OCI-LY3 (cell line): ENCODE measurements at regions not wholly inside any gene's neighbourhood (a gene's known extent, or its start where the extent isn't known, plus 50 kb on each side); places are given as distances from the start of the nearest gene placed in this dataset.
"Not testable (repeated sequence)": the region's sequence is repeated elsewhere in the genome, so short reads cannot be mapped to it uniquely, and the experiment has no call there.

Source experiments
- H2AFZ ChIP-seq: fragments of 200-600, 300-600 bp; shearing (Covaris generic); 2 replicates; pipeline ENCODE4 v1.6.0; 2014; ENCODE audit warnings: antibody characterized with exemption, low read depth, low read length
- H3K27ac ChIP-seq: fragments of 200-600, 300-600 bp; sonication (generic); 2 replicates; pipeline ENCODE4 v1.5.1; 2014; ENCODE audit warnings: mild to moderate bottlenecking, low read length, moderate library complexity, mixed read lengths
- H3K27me3 ChIP-seq: fragments of 200-600, 300-600 bp; sonication (generic); 2 replicates; pipeline ENCODE4 v1.6.1; 2014; ENCODE audit warnings: low read depth, low read length, mixed read lengths
- H3K36me3 ChIP-seq: fragments of 200-600, 300-600 bp; sonication (generic); replicated peaks from 2 replicates; pipeline ENCODE3; 2014; ENCODE audit warnings: low read depth, low read length, mixed read lengths
- H3K4me1 ChIP-seq: fragments of 300-600, 200-600 bp; sonication (generic); 2 replicates; pipeline ENCODE4 v1.6.1; 2014; ENCODE audit warnings: low read length, mixed read lengths
- H3K4me2 ChIP-seq: fragments of 200-600, 300-600 bp; sonication (generic); 2 replicates; pipeline ENCODE4 v1.6.1; 2014; ENCODE audit warnings: low read length, mixed read lengths
- H3K4me3 ChIP-seq: fragments of 300-600, 200-600 bp; sonication (generic); 2 replicates; pipeline ENCODE4 v1.5.1; 2014; ENCODE audit warnings: antibody characterized with exemption, mild to moderate bottlenecking, low read length, moderate library complexity
- H3K79me2 ChIP-seq: fragments of 300-600, 200-600 bp; shearing (Covaris generic); 2 replicates; pipeline ENCODE4 v1.6.1; 2014; ENCODE audit warnings: mild to moderate bottlenecking, low read length, mixed read lengths
- H3K9ac ChIP-seq: fragments of 300-600, 200-600 bp; shearing (Covaris generic); 2 replicates; pipeline ENCODE4 v1.6.0; 2014; ENCODE audit warnings: mild to moderate bottlenecking, low read length, moderate library complexity
- H3K9me3 ChIP-seq: fragments of 200-600, 300-600 bp; shearing (Covaris generic); 2 replicates; pipeline ENCODE4 v1.6.1; 2014; ENCODE audit warnings: low read length, mixed read lengths; ENCODE audit not compliant: insufficient read depth
- H4K20me1 ChIP-seq: fragments of 200-600, 300-600 bp; sonication (generic); 2 replicates; pipeline ENCODE4 v1.6.1; 2016; ENCODE audit warnings: low read length, mixed read lengths; ENCODE audit not compliant: insufficient read depth
- EZH2phosphoT487 ChIP-seq: fragments of 200-600 bp; shearing (Covaris generic); IDR thresholded peaks from 2 replicates; pipeline ENCODE4 v1.6.1; 2018; ENCODE audit warnings: antibody characterized with exemption, mixed run types, low read depth
- TF ChIP-seq, protein P1 (sequence below): fragments of 200-600, 300-600 bp; sonication (generic); IDR thresholded peaks from 2 replicates; pipeline ENCODE4 v1.5.1; 2014; ENCODE audit warnings: antibody characterized with exemption, low read length, low read depth

DNA sequence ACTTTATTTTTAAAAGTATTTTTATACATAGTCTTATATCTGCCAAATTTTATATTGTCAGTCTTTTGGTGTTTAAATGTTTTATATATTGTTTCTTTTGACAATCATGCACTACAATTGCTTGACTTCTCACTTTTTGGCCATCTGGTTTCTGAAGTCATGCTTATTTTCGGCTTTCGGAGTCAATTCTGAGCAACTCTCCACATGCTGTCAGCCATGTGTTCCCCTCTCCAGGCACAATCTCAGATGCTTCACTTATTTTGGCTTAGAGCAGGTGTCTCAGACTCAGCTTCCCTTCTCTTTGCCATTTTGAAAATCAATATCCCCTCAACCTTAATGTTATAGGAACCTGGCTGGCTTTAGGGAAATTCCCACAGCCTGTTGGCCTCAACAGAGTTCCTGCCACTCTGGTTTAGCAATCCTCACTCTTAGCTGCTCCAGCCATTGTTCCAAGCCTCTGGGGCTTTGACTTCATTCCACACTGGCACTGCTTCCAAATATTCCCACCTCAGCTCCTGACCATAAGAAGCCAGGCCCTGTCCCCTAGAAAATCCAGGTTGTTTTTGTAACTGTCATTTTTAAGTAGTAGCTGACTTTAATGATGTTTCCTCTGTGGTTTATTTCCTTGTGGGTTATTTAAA, 125.5 kb upstream of the FAR2 start:
- H4K20me1 ChIP-seq, result no peaks in the 10 kb centered on the region
- TF ChIP-seq, protein P1, sequence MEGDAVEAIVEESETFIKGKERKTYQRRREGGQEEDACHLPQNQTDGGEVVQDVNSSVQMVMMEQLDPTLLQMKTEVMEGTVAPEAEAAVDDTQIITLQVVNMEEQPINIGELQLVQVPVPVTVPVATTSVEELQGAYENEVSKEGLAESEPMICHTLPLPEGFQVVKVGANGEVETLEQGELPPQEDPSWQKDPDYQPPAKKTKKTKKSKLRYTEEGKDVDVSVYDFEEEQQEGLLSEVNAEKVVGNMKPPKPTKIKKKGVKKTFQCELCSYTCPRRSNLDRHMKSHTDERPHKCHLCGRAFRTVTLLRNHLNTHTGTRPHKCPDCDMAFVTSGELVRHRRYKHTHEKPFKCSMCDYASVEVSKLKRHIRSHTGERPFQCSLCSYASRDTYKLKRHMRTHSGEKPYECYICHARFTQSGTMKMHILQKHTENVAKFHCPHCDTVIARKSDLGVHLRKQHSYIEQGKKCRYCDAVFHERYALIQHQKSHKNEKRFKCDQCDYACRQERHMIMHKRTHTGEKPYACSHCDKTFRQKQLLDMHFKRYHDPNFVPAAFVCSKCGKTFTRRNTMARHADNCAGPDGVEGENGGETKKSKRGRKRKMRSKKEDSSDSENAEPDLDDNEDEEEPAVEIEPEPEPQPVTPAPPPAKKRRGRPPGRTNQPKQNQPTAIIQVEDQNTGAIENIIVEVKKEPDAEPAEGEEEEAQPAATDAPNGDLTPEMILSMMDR, result no peak
- no peak for TF ChIP-seq EZH2phosphoT487

GRCh38 chr12:29024117-29024516, 125.0 kb upstream of the FAR2 start:
- Histone ChIP-seq H3K79me2 (no peaks in the 10 kb centered on the region), H3K27ac (no peak overlapping the region), H3K9ac (no peak overlapping the region), H3K4me1 (no peaks in the 10 kb centered on the region), H3K36me3 (no peaks in the 10 kb centered on the region), H4K20me1 (no peaks in the 10 kb centered on the region), H2AFZ (no peak overlapping the region), H3K9me3 (no peaks in the 10 kb centered on the region), H3K27me3 (no peaks in the 10 kb centered on the region), H3K4me2 (no peak overlapping the region), H3K4me3 (no peak overlapping the region)
- TF ChIP-seq EZH2phosphoT487, result no peak
- TF ChIP-seq, protein P1, result no peak

More for the DNA sequence above, 125.5 kb upstream of the FAR2 start:
- Histone ChIP-seq H3K27ac (no peak overlapping the region), H3K79me2 (no peaks in the 10 kb centered on the region), H3K36me3 (no peaks in the 10 kb centered on the region), H3K27me3 (no peaks in the 10 kb centered on the region), H3K4me3 (no peak overlapping the region), H2AFZ (no peak overlapping the region), H3K4me2 (no peak overlapping the region), H3K4me1 (no peaks in the 10 kb centered on the region), H3K9ac (no peak overlapping the region), H3K9me3 (no peaks in the 10 kb centered on the region)

DNA sequence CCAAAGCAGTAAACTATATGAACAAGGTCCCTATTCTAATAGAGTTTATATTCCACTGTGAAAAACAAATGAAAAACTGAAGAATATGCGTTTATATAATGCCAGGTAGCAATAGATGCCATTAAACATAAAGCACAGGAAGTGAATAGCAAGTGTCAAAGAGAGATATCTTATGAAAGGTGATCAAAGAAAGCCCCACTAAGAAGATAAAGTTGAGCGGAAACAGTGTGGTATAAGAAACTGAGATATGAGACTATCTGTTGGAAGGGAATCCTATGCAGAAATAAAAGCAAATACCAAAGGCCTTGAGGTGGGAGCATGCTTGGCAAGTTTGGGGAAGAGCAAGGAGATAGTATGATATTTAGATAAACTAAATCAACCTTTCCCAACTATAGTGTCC, 123.1 kb upstream of the FAR2 start:
- H4K20me1 ChIP-seq, result no peaks in the 10 kb centered on the region
- H3K4me3 ChIP-seq, result no peak overlapping the region
- no peaks in the 10 kb centered on the region for H3K79me2 ChIP-seq
- H3K9me3 ChIP-seq, result no peaks in the 10 kb centered on the region
- H2AFZ ChIP-seq, result no peak overlapping the region; the same call in 1 of the 2 replicates
- no peaks in the 10 kb centered on the region for H3K4me1 ChIP-seq
- H3K27ac ChIP-seq, result no peak overlapping the region
- no peak for TF ChIP-seq EZH2phosphoT487
- TF ChIP-seq, protein P1, result no peak
- H3K36me3 ChIP-seq, result no peaks in the 10 kb centered on the region
- no peaks in the 10 kb centered on the region for H3K27me3 ChIP-seq
- no peak overlapping the region for H3K4me2 ChIP-seq
- no peak overlapping the region for H3K9ac ChIP-seq

DNA sequence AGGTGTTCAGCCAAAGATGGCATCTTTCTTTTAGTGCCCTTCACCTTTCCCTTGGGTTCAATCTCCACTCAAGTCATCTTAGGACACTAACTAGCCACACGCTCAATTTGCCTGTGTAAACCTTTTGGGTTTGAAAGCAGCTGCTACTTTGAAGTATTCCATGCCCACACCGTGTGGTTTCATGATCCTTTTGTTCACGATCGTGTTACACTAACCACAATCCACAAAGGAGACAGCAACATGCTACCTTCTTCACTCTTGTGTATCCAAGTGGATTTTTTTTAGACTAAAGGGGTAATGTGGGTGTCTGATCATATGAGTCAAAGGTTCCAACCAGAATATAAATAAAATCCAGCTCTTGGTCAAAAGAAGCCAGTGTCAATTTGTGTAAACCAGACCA, 122.7 kb upstream of the FAR2 start:
- no peaks in the 10 kb centered on the region for H3K79me2 ChIP-seq
- no peaks in the 10 kb centered on the region for H3K9me3 ChIP-seq
- TF ChIP-seq, protein P1, result no peak
- no peak for TF ChIP-seq EZH2phosphoT487
- no peaks in the 10 kb centered on the region for H3K36me3 ChIP-seq
- H3K27ac ChIP-seq, result no peak overlapping the region
- H3K27me3 ChIP-seq, result no peaks in the 10 kb centered on the region
- no peak overlapping the region for H3K4me3 ChIP-seq
- no peak overlapping the region for H3K4me2 ChIP-seq
- no peak overlapping the region for H3K9ac ChIP-seq
- H2AFZ ChIP-seq, result peak overlapping the region; percentile 43; the same call in 1 of the 2 replicates
- H3K4me1 ChIP-seq, result no peaks in the 10 kb centered on the region
- no peaks in the 10 kb centered on the region for H4K20me1 ChIP-seq

- H3K4me1 ChIP-seq, H3K4me2 ChIP-seq, H3K9me3 ChIP-seq, H3K79me2 ChIP-seq, H3K27ac ChIP-seq, H3K27me3 ChIP-seq, H3K36me3 ChIP-seq, H2AFZ ChIP-seq, H3K4me3 ChIP-seq, H4K20me1 ChIP-seq, H3K9ac ChIP-seq: not testable (repeated sequence)
Observed at GRCh38 chr12:29029484-29029883, 119.6 kb upstream of the FAR2 start.
